H9 (cell line): ENCODE measurements at regions not wholly inside any gene's neighbourhood (a gene's known extent, or its start where the extent isn't known, plus 50 kb on each side); places are given as distances from the start of the nearest gene placed in this dataset.

Source experiments
- DNase-seq: peaks from one replicate; pipeline ENCODE4 v3.0.0-alpha.2; 2017
- H2AFZ ChIP-seq: one replicate; pipeline ENCODE4 v1.6.1; 2013; ENCODE audit warnings: mild to moderate bottlenecking, low read length, control low read depth, moderate library complexity
- H2AK5ac ChIP-seq: 2 replicates; pipeline ENCODE4 v1.6.1; 2013; ENCODE audit warnings: low read length, control low read depth, mixed read lengths; ENCODE audit not compliant: insufficient read length
- H2BK120ac ChIP-seq: one replicate; pipeline ENCODE4 v1.6.1; 2013; ENCODE audit warnings: low read depth, mild to moderate bottlenecking, low read length, control low read depth, inconsistent platforms; ENCODE audit not compliant: poor library complexity, severe bottlenecking
- H2BK12ac ChIP-seq: 2 replicates; pipeline ENCODE4 v1.6.1; 2013; ENCODE audit warnings: low read length, control low read depth, mixed read lengths, low read depth; ENCODE audit not compliant: insufficient read length
- H2BK15ac ChIP-seq: 2 replicates; pipeline ENCODE4 v1.6.1; 2013; ENCODE audit warnings: low read depth, low read length, control low read depth
- H2BK20ac ChIP-seq: one replicate; pipeline ENCODE4 v1.6.1; 2013; ENCODE audit warnings: low read depth, mild to moderate bottlenecking, low read length, control low read depth, inconsistent platforms; ENCODE audit not compliant: poor library complexity, severe bottlenecking
- H2BK5ac ChIP-seq: 2 replicates; pipeline ENCODE4 v1.6.1; 2013; ENCODE audit warnings: low read length, control low read depth, mixed read lengths; ENCODE audit not compliant: insufficient read length
- H3K14ac ChIP-seq: 2 replicates; pipeline ENCODE4 v1.6.1; 2013; ENCODE audit warnings: low read length, control low read depth; ENCODE audit not compliant: insufficient read depth
- H3K18ac ChIP-seq: 2 replicates; pipeline ENCODE4 v1.6.1; 2013; ENCODE audit warnings: low read depth, mild to moderate bottlenecking, mixed read lengths, low read length, control low read depth; ENCODE audit not compliant: insufficient read length
- H3K23ac ChIP-seq: 2 replicates; pipeline ENCODE4 v1.6.1; 2013; ENCODE audit warnings: low read length, control low read depth, mixed read lengths, low read depth; ENCODE audit not compliant: insufficient read length
- H3K23me2 ChIP-seq: 2 replicates; pipeline ENCODE4 v1.6.1; 2013; ENCODE audit warnings: low read depth, mild to moderate bottlenecking, mixed read lengths, low read length, control low read depth; ENCODE audit not compliant: insufficient read length, poor library complexity, severe bottlenecking
- H3K27ac ChIP-seq: 2 replicates; pipeline ENCODE4 v1.5.1; 2013; ENCODE audit warnings: low read length, control low read depth, mixed read lengths, low read depth; ENCODE audit not compliant: insufficient read length
- H3K27me3 ChIP-seq: 2 replicates; pipeline ENCODE4 v1.6.1; 2013; ENCODE audit warnings: low read length, control low read depth, inconsistent platforms; ENCODE audit not compliant: insufficient read depth
- H3K4ac ChIP-seq: 2 replicates; pipeline ENCODE4 v1.6.1; 2013; ENCODE audit warnings: low read depth, mild to moderate bottlenecking, control low read depth, inconsistent platforms, low read length, moderate library complexity
- H3K4me1 ChIP-seq: 2 replicates; pipeline ENCODE4 v1.6.1; 2013; ENCODE audit warnings: low read length, control low read depth, inconsistent platforms; ENCODE audit not compliant: insufficient read depth
- H3K4me2 ChIP-seq: 2 replicates; pipeline ENCODE4 v1.6.1; 2013; ENCODE audit warnings: low read length, control low read depth, mixed read lengths; ENCODE audit not compliant: insufficient read length, insufficient read depth
- H3K56ac ChIP-seq: 2 replicates; pipeline ENCODE4 v1.6.1; 2013; ENCODE audit warnings: low read depth, mild to moderate bottlenecking, mixed read lengths, low read length, control low read depth; ENCODE audit not compliant: insufficient read length
- H3K79me1 ChIP-seq: 2 replicates; pipeline ENCODE4 v1.6.1; 2013; ENCODE audit warnings: low read depth, mild to moderate bottlenecking, moderate library complexity, low read length, control low read depth, inconsistent platforms; ENCODE audit not compliant: insufficient read depth, poor library complexity, severe bottlenecking
- H3K79me2 ChIP-seq: 2 replicates; pipeline ENCODE4 v1.6.1; 2013; ENCODE audit warnings: low read length, control low read depth, inconsistent platforms; ENCODE audit not compliant: insufficient read depth
- H3K9ac ChIP-seq: 2 replicates; pipeline ENCODE4 v1.6.1; 2013; ENCODE audit warnings: low read length, control low read depth, mixed read lengths; ENCODE audit not compliant: insufficient read length; ENCODE audit errors: extremely low read depth
- H3K9me3 ChIP-seq: one replicate; pipeline ENCODE4 v1.6.1; 2013; ENCODE audit warnings: low read depth, low read length, inconsistent platforms; ENCODE audit not compliant: control insufficient read depth
- H3T11ph ChIP-seq: one replicate; pipeline ENCODE4 v1.6.1; 2013; ENCODE audit warnings: mild to moderate bottlenecking, low read length, control low read depth, inconsistent platforms
- H4K20me1 ChIP-seq: one replicate; pipeline ENCODE4 v1.6.1; 2013; ENCODE audit not compliant: control insufficient read depth, insufficient read length, insufficient read depth
- H4K5ac ChIP-seq: 2 replicates; pipeline ENCODE4 v1.6.1; 2013; ENCODE audit warnings: low read depth, mild to moderate bottlenecking, mixed read lengths, low read length, control low read depth; ENCODE audit not compliant: insufficient read length
- H4K8ac ChIP-seq: replicated peaks from 2 replicates; pipeline ENCODE4 v1.6.1; 2013; ENCODE audit warnings: low read length, control low read depth, mixed read lengths, low read depth; ENCODE audit not compliant: insufficient read length
- H4K91ac ChIP-seq: 2 replicates; pipeline ENCODE4 v1.6.1; 2013; ENCODE audit warnings: low read depth, mild to moderate bottlenecking, moderate library complexity, mixed read lengths, low read length, control low read depth; ENCODE audit not compliant: insufficient read length
- H3K27ac Mint-ChIP-seq, 3 experiments: 2 replicates in 2 of 3; 3 replicates in 1 of 3; pipeline ENCODE4 v1.8.0; 2020 to 2021; ENCODE audit warnings: mixed read lengths in 3 of 3, mild to moderate bottlenecking in 1 of 3, moderate library complexity in 1 of 3
- H3K27me3 Mint-ChIP-seq: 2 replicates; pipeline ENCODE4 v1.8.0; 2021; ENCODE audit warnings: low read depth, mild to moderate bottlenecking, moderate library complexity, mixed read lengths
- H3K36me3 Mint-ChIP-seq, 3 experiments: 2 replicates in 2 of 3; 3 replicates in 1 of 3; pipeline ENCODE4 v1.8.0; 2020 to 2021; ENCODE audit warnings: low read depth in 3 of 3, mixed read lengths in 3 of 3; ENCODE audit not compliant: insufficient read depth in 1 of 3
- H3K4me1 Mint-ChIP-seq, 2 experiments: 2 replicates each; pipeline ENCODE4 v1.8.0; 2020; ENCODE audit warnings: mixed read lengths in 2 of 2
- H3K4me3 Mint-ChIP-seq, 2 experiments: 2 replicates in 1 of 2; 3 replicates in 1 of 2; pipeline ENCODE4 v1.8.0; 2020 to 2021; ENCODE audit warnings: mild to moderate bottlenecking in 2 of 2, mixed read lengths in 2 of 2, moderate library complexity in 1 of 2
- H3K9me3 Mint-ChIP-seq, 2 experiments: 2 replicates in 1 of 2; 3 replicates in 1 of 2; pipeline ENCODE4 v1.8.0; 2020; ENCODE audit warnings: mild to moderate bottlenecking in 2 of 2, mixed read lengths in 2 of 2, moderate library complexity in 1 of 2
- CTCF ChIP-seq: fragments of 200-600 bp; sonication (generic); conservative IDR thresholded peaks from 3 replicates; pipeline ENCODE4 v1.8.0; 2021; ENCODE audit warnings: antibody characterized with exemption, mild to moderate bottlenecking
- WGBS: extraction: QIAGEN DNeasy Blood & Tissue Kit; methylation state at CpG from one replicate; pipeline ENCODE4 v1.1.7; 2013; ENCODE audit warnings: missing lambda C conversion rate, low lambda C conversion rate, mixed read lengths; ENCODE audit not compliant: insufficient read length; ENCODE audit errors: extremely low coverage; 5-methylcytosine and 5-hydroxymethylcytosine counted together

GRCh38 chr4:180152831-180153230 is 2090.4 kb upstream of the TENM3 start:
- H3T11ph ChIP-seq, result no peak overlapping the region
- Mint-ChIP-seq H3K9me3 (no peaks in the 10 kb centered on the region), H3K4me3 (no peak overlapping the region), H3K36me3 (no peaks in the 10 kb centered on the region), H3K4me1 (peaks cover 0 to 6% of the 10 kb centered on the region in 2 experiments; a peak in 1 of 4 replicates), H3K27me3 (no peaks in the 10 kb centered on the region), H3K27ac (no peak overlapping the region)
- no peak overlapping the region for H2AFZ ChIP-seq
- no peak overlapping the region for H2BK120ac ChIP-seq
- H3K79me1 ChIP-seq, result no peaks in the 10 kb centered on the region
- no peak overlapping the region for H2BK5ac ChIP-seq
- no peaks in the 10 kb centered on the region for H3K23me2 ChIP-seq
- no peaks in the 10 kb centered on the region for H4K20me1 ChIP-seq
- H3K4me2 ChIP-seq, result no peak overlapping the region
- no peak overlapping the region for H2BK15ac ChIP-seq
- no peaks in the 10 kb centered on the region for H3K27me3 ChIP-seq
- no peak overlapping the region for H2BK12ac ChIP-seq
- H2BK20ac ChIP-seq, result no peak overlapping the region
- no peak overlapping the region for H3K18ac ChIP-seq
- no peak overlapping the region for H3K27ac ChIP-seq
- H4K91ac ChIP-seq, result no peak overlapping the region
- no peak overlapping the region for H4K5ac ChIP-seq
- no peaks in the 10 kb centered on the region for H3K9me3 ChIP-seq
- no peak for TF ChIP-seq CTCF
- H3K14ac ChIP-seq, result no peak overlapping the region
- H3K4ac ChIP-seq, result no peak overlapping the region
- no CpG with 5 or more reads among the region's 3 CpGs for WGBS
- no peak overlapping the region for H3K9ac ChIP-seq
- H3K23ac ChIP-seq, result no peak overlapping the region
- no peaks in the 10 kb centered on the region for H3K79me2 ChIP-seq
- no peak overlapping the region for H2AK5ac ChIP-seq
- H4K8ac ChIP-seq, result no peak overlapping the region
- DNase-seq, result no peak
- no peaks in the 10 kb centered on the region; the same call in 1 of the 2 replicates for H3K4me1 ChIP-seq
- H3K56ac ChIP-seq, result no peak overlapping the region
